Astrocyte (in vitro differentiated cells and primary cell): ENCODE measurements at regions not wholly inside any gene's neighbourhood (a gene's known extent, or its start where the extent isn't known, plus 50 kb on each side); places are given as distances from the start of the nearest gene placed in this dataset.

Experiments used
- DNase-seq: peaks from one replicate; pipeline ENCODE4 v3.0.0-alpha.2; 2010; ENCODE audit warnings: low read depth
- FAIRE-seq: peaks from 2 replicates; lab custom pipeline; 2011; peaks lifted over from hg19 to GRCh38; lab: Jason Lieb, UNC
- H2AFZ ChIP-seq: 2 replicates; pipeline ENCODE4 v1.6.0; 2012; ENCODE audit warnings: low read depth, low read length, inconsistent platforms
- H3K27ac ChIP-seq: 2 replicates; pipeline ENCODE4 v1.5.1; 2011; ENCODE audit warnings: low read depth, low read length, inconsistent platforms
- H3K27me3 ChIP-seq: 2 replicates; pipeline ENCODE4 v1.6.0; 2011; ENCODE audit warnings: low read length, inconsistent platforms; ENCODE audit not compliant: insufficient read depth
- H3K36me3 ChIP-seq: 2 replicates; pipeline ENCODE4 v1.5.1; 2011; ENCODE audit warnings: low read length, inconsistent platforms; ENCODE audit not compliant: insufficient read depth
- H3K4me1 ChIP-seq: 2 replicates; pipeline ENCODE4 v1.5.1; 2011; ENCODE audit warnings: low read length, inconsistent platforms; ENCODE audit not compliant: insufficient read depth
- H3K4me2 ChIP-seq: 2 replicates; pipeline ENCODE4 v1.6.0; 2012; ENCODE audit warnings: low read length, inconsistent platforms
- H3K4me3 ChIP-seq: 2 replicates; pipeline ENCODE4 v1.5.1; 2011; ENCODE audit warnings: low read depth, mild to moderate bottlenecking, low read length, inconsistent platforms; ENCODE audit not compliant: insufficient read depth
- H3K79me2 ChIP-seq: 2 replicates; pipeline ENCODE4 v1.6.0; 2012; ENCODE audit warnings: mild to moderate bottlenecking, low read length, inconsistent platforms; ENCODE audit not compliant: insufficient read depth
- H3K9ac ChIP-seq: 2 replicates; pipeline ENCODE4 v1.6.0; 2012; ENCODE audit warnings: mild to moderate bottlenecking, low read length, inconsistent platforms
- H3K9me3 ChIP-seq: 2 replicates; pipeline ENCODE4 v1.5.1; 2012; ENCODE audit warnings: low read depth, mild to moderate bottlenecking, low read length, inconsistent platforms; ENCODE audit not compliant: insufficient read depth
- H4K20me1 ChIP-seq: 2 replicates; pipeline ENCODE4 v1.6.0; 2012; ENCODE audit warnings: low read length, inconsistent platforms; ENCODE audit not compliant: insufficient read depth
- H3K27ac Mint-ChIP-seq: one replicate; pipeline ENCODE4 v1.8.0; 2021; ENCODE audit warnings: mild to moderate bottlenecking, mixed read lengths; ENCODE audit not compliant: unreplicated experiment
- H3K27me3 Mint-ChIP-seq: one replicate; pipeline ENCODE4 v1.8.0; 2021; ENCODE audit warnings: low read depth, mixed read lengths; ENCODE audit not compliant: unreplicated experiment
- H3K36me3 Mint-ChIP-seq: one replicate; pipeline ENCODE4 v1.8.0; 2021; ENCODE audit warnings: low read depth, mixed read lengths; ENCODE audit not compliant: unreplicated experiment
- H3K4me1 Mint-ChIP-seq: one replicate; pipeline ENCODE4 v1.8.0; 2021; ENCODE audit warnings: low read depth, mixed read lengths; ENCODE audit not compliant: unreplicated experiment
- H3K4me3 Mint-ChIP-seq: one replicate; pipeline ENCODE4 v1.8.0; 2021; ENCODE audit warnings: mild to moderate bottlenecking, moderate library complexity, mixed read lengths; ENCODE audit not compliant: unreplicated experiment
- H3K9me3 Mint-ChIP-seq: one replicate; pipeline ENCODE4 v1.8.0; 2021; ENCODE audit warnings: mild to moderate bottlenecking, mixed read lengths; ENCODE audit not compliant: unreplicated experiment
- CTCF ChIP-seq: IDR thresholded peaks from 2 replicates; pipeline ENCODE4 v1.5.1; 2011; ENCODE audit warnings: low read depth, mild to moderate bottlenecking, inconsistent platforms, low read length, moderate library complexity; ENCODE audit not compliant: insufficient read depth
- EZH2 ChIP-seq: IDR thresholded peaks from 2 replicates; pipeline ENCODE4 v1.6.1; 2012; ENCODE audit warnings: mild to moderate bottlenecking, low read length, inconsistent platforms; ENCODE audit not compliant: insufficient read depth

GRCh38 chr4:30802622-30803323, 82.6 kb downstream of the PCDH7 start:
- Histone ChIP-seq H3K9ac (no peak overlapping the region), H3K27ac (no peak overlapping the region), H3K27me3 (no peaks in the 10 kb centered on the region), H3K4me2 (peak overlapping the region; percentile 37), H3K9me3 (no peaks in the 10 kb centered on the region), H3K36me3 (no peaks in the 10 kb centered on the region), H3K4me1 (peaks cover 7% of the 10 kb centered on the region), H3K4me3 (no peak overlapping the region), H4K20me1 (no peaks in the 10 kb centered on the region), H3K79me2 (no peaks in the 10 kb centered on the region), H2AFZ (peak overlapping the region; percentile 37)
- Mint-ChIP-seq H3K4me1 (peaks cover 11% of the 10 kb centered on the region), H3K27me3 (no peaks in the 10 kb centered on the region), H3K9me3 (no peaks in the 10 kb centered on the region), H3K27ac (no peak overlapping the region), H3K36me3 (no peaks in the 10 kb centered on the region), H3K4me3 (no peak overlapping the region)
- TF ChIP-seq CTCF (no peak), EZH2 (no peak)
- FAIRE-seq = no peak
- peak; percentile 87 for DNase-seq

DNA sequence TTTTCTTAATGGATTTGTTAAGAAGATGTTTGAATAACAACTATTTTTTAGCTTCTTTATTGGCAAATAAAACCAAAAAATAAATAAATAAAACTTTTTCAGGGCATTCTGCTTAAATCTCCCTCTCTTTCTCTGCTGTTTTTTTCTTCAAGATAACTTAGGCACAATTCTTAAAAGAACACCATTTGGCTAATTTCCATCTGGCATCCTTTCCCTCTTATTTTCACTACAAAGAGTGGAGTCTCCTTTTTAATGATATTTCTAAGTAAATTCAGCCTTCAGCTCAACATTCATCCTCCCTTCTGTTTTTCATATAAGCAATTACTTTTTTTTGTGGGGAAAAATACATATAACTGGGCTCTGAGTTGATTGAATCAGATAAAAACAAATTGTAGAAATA, 88.1 kb downstream of the PCDH7 start:
- Mint-ChIP-seq H3K27me3 (no peaks in the 10 kb centered on the region), H3K27ac (no peak overlapping the region), H3K36me3 (no peaks in the 10 kb centered on the region), H3K4me3 (no peak overlapping the region), H3K4me1 (no peaks in the 10 kb centered on the region), H3K9me3 (no peaks in the 10 kb centered on the region)
- Histone ChIP-seq H2AFZ (no peak overlapping the region), H4K20me1 (no peaks in the 10 kb centered on the region), H3K9me3 (no peaks in the 10 kb centered on the region), H3K4me3 (no peak overlapping the region), H3K9ac (no peak overlapping the region), H3K27me3 (no peaks in the 10 kb centered on the region), H3K36me3 (no peaks in the 10 kb centered on the region), H3K4me1 (no peaks in the 10 kb centered on the region), H3K79me2 (no peaks in the 10 kb centered on the region), H3K27ac (no peak overlapping the region), H3K4me2 (no peak overlapping the region)
- DNase-seq (no peak), FAIRE-seq (no peak)
- TF ChIP-seq EZH2 = no peak
- TF ChIP-seq CTCF = no peak

GRCh38 chr4:30811296-30811695, 91.1 kb downstream of the PCDH7 start:
- H2AFZ ChIP-seq = no peak overlapping the region
- H4K20me1 ChIP-seq = no peaks in the 10 kb centered on the region
- H3K4me3 ChIP-seq = no peak overlapping the region
- H3K9me3 ChIP-seq = no peaks in the 10 kb centered on the region
- no peak for TF ChIP-seq EZH2
- TF ChIP-seq CTCF = no peak
- no peaks in the 10 kb centered on the region for H3K36me3 ChIP-seq
- H3K27me3 ChIP-seq = no peaks in the 10 kb centered on the region
- peaks cover 3% of the 10 kb centered on the region for H3K9me3 Mint-ChIP-seq
- no peak overlapping the region for H3K9ac ChIP-seq
- no peak for FAIRE-seq
- no peak overlapping the region for H3K27ac Mint-ChIP-seq
- no peak overlapping the region for H3K4me2 ChIP-seq
- H3K36me3 Mint-ChIP-seq = no peaks in the 10 kb centered on the region
- no peak overlapping the region for H3K27ac ChIP-seq
- H3K4me1 Mint-ChIP-seq = no peaks in the 10 kb centered on the region
- H3K4me1 ChIP-seq = no peaks in the 10 kb centered on the region
- H3K27me3 Mint-ChIP-seq = no peaks in the 10 kb centered on the region
- H3K79me2 ChIP-seq = no peaks in the 10 kb centered on the region
- no peak for DNase-seq
- no peak overlapping the region for H3K4me3 Mint-ChIP-seq
